GM23248 (cell line): ENCODE measurements at regions not wholly inside any gene's neighbourhood (a gene's known extent, or its start where the extent isn't known, plus 50 kb on each side); places are given as distances from the start of the nearest gene placed in this dataset.

Experiments used
- EZH2 ChIP-seq: fragments of 200-600 bp; sonication (generic); IDR thresholded peaks from 2 replicates; pipeline ENCODE4 v1.6.1; 2018; ENCODE audit warnings: antibody characterized with exemption, mild to moderate bottlenecking; ENCODE audit not compliant: insufficient read depth, poor library complexity, severe bottlenecking
- EZH2phosphoT487 ChIP-seq: fragments of 200-600 bp; sonication (generic); IDR thresholded peaks from 2 replicates; pipeline ENCODE4 v1.6.1; 2018; ENCODE audit warnings: antibody characterized with exemption, moderate library complexity, mild to moderate bottlenecking, low read depth; ENCODE audit not compliant: insufficient read depth

- TF ChIP-seq EZH2 = no peak
- TF ChIP-seq EZH2phosphoT487 = no peak
These were observed 174.3 kb downstream of the SMAD6 start for GRCh38 chr15:66876421-66876730.
